Breast epithelium (tissue), 4 donors: ENCODE measurements at regions not wholly inside any gene's neighbourhood (a gene's known extent, or its start where the extent isn't known, plus 50 kb on each side); places are given as distances from the start of the nearest gene placed in this dataset.

Source experiments
- DNase-seq, 2 donors: peaks; one replicate each; pipeline ENCODE4 v3.0.0-alpha.2; 2019; ENCODE audit warnings: low spot score in 2 of 2
- H3K27ac ChIP-seq, 2 donors: fragments of 200-600 bp; sonication (generic) in 1 of 2; one replicate each; pipeline ENCODE4 v1.5.1; 2016 to 2019; ENCODE audit warnings: mild to moderate bottlenecking in 1 of 2
- H3K27me3 ChIP-seq, 2 donors: fragments of 200-600 bp; sonication (generic) in 1 of 2; one replicate each; pipeline versions ENCODE4 v1.5.1 to v1.6.0; 2017 to 2019; ENCODE audit warnings: control low read depth in 1 of 2, mild to moderate bottlenecking in 1 of 2
- H3K36me3 ChIP-seq: fragments of 200-600 bp; one replicate; pipeline ENCODE4 v1.5.1; 2019
- H3K4me1 ChIP-seq, 2 donors: fragments of 200-600 bp; sonication (generic); one replicate each; pipeline ENCODE4 v1.5.1; 2016 to 2019; ENCODE audit warnings: control low read depth in 1 of 2
- H3K4me3 ChIP-seq, 3 donors: fragments of 200-600 bp; sonication (generic); 1 replicate in 2 of 3; 2 replicates in 1 of 3; pipeline ENCODE4 v1.5.1; 2016 to 2019; ENCODE audit warnings: mild to moderate bottlenecking in 3 of 3, moderate library complexity in 2 of 3
- H3K9me3 ChIP-seq, 2 donors: fragments of 200-600 bp; sonication (generic) in 1 of 2; one replicate each; pipeline ENCODE4 v1.5.1; 2016 to 2019; ENCODE audit warnings: control low read depth in 1 of 2
- CTCF ChIP-seq, 3 donors: fragments of 450-650 bp; IDR thresholded peaks; one replicate each; pipeline ENCODE4 v1.5.1; 2016 to 2017; ENCODE audit warnings: antibody characterized with exemption in 3 of 3, mild to moderate bottlenecking in 3 of 3, moderate library complexity in 3 of 3
- POLR2A ChIP-seq: fragments of 450-650 bp; IDR thresholded peaks from one replicate; pipeline ENCODE4 v1.6.1; 2016; ENCODE audit warnings: antibody characterized with exemption, mild to moderate bottlenecking, moderate library complexity
- POLR2AphosphoS5 ChIP-seq, 3 donors: sonication (generic); formaldehyde crosslinking; IDR thresholded peaks; one replicate each; pipeline ENCODE4 v1.6.1; 2017; ENCODE audit warnings: antibody characterized with exemption in 3 of 3
- intact Hi-C: fragments of 100-400 bp; cut with DNase I; formaldehyde crosslinking; loops from one replicate; pipeline ENCODE4 v1.15.1; 2023; ENCODE audit warnings: low total_unique reads

- TF ChIP-seq CTCF (IDR thresholded peaks at IDR 0.05), result no peak
- no peak for TF ChIP-seq POLR2A
- no peak for TF ChIP-seq POLR2AphosphoS5 (IDR thresholded peaks at IDR 0.05)
Measured at GRCh38 chr12:34188974-34189373, 166.7 kb downstream of the ALG10 start.

GRCh38 chr12:34190054-34190453, 167.8 kb downstream of the ALG10 start:
- H3K4me1 ChIP-seq, result no peaks in the 10 kb centered on the region
- TF ChIP-seq POLR2AphosphoS5 (IDR thresholded peaks at IDR 0.05) (no peak), CTCF (IDR thresholded peaks at IDR 0.05) (no peak), POLR2A (no peak)
- intact Hi-C loops, result no loop called here
- H3K27ac ChIP-seq, result no peak overlapping the region
- no peaks in the 10 kb centered on the region for H3K27me3 ChIP-seq
- no peaks in the 10 kb centered on the region for H3K36me3 ChIP-seq
- no peak overlapping the region for H3K4me3 ChIP-seq
- no peaks in the 10 kb centered on the region for H3K9me3 ChIP-seq
- DNase-seq, result no peak

More at GRCh38 chr12:34188974-34189373, 166.7 kb downstream of the ALG10 start:
- Histone ChIP-seq H3K27ac (no peak overlapping the region), H3K9me3 (no peaks in the 10 kb centered on the region), H3K4me3 (no peak overlapping the region), H3K27me3 (no peaks in the 10 kb centered on the region), H3K36me3 (no peaks in the 10 kb centered on the region), H3K4me1 (no peaks in the 10 kb centered on the region)
- no peak for DNase-seq
- intact Hi-C loops, result no loop called here

GRCh38 chr12:34198924-34199323, 176.6 kb downstream of the ALG10 start:
- Histone ChIP-seq H3K9me3 (no peaks in the 10 kb centered on the region), H3K4me3 (no peak overlapping the region), H3K36me3 (no peaks in the 10 kb centered on the region), H3K27ac (no peak overlapping the region), H3K27me3 (no peaks in the 10 kb centered on the region), H3K4me1 (no peaks in the 10 kb centered on the region)
- DNase-seq, result no peak
- intact Hi-C loops, result no loop called here
- no peak for TF ChIP-seq CTCF (IDR thresholded peaks at IDR 0.05)
- TF ChIP-seq POLR2AphosphoS5 (IDR thresholded peaks at IDR 0.05), result no peak
- TF ChIP-seq POLR2A, result no peak

- Histone ChIP-seq H3K4me1 (no peaks in the 10 kb centered on the region), H3K27me3 (no peaks in the 10 kb centered on the region), H3K27ac (no peak overlapping the region), H3K36me3 (no peaks in the 10 kb centered on the region), H3K9me3 (no peaks in the 10 kb centered on the region), H3K4me3 (no peak overlapping the region)
- intact Hi-C loops, result no loop called here
- DNase-seq, result no peak
- no peak for TF ChIP-seq POLR2AphosphoS5 (IDR thresholded peaks at IDR 0.05)
- TF ChIP-seq CTCF (IDR thresholded peaks at IDR 0.05), result no peak
- no peak for TF ChIP-seq POLR2A
Measured at GRCh38 chr12:34203866-34204620, 181.7 kb downstream of the ALG10 start.

GRCh38 chr12:34204830-34205285, 182.6 kb downstream of the ALG10 start:
- no peaks in the 10 kb centered on the region for H3K36me3 ChIP-seq
- no peaks in the 10 kb centered on the region for H3K27me3 ChIP-seq
- intact Hi-C loops, result no loop called here
- H3K9me3 ChIP-seq, result no peaks in the 10 kb centered on the region
- TF ChIP-seq CTCF (IDR thresholded peaks at IDR 0.05) (no peak), POLR2A (no peak), POLR2AphosphoS5 (IDR thresholded peaks at IDR 0.05) (no peak)
- no peak overlapping the region for H3K27ac ChIP-seq
- H3K4me1 ChIP-seq, result no peaks in the 10 kb centered on the region
- no peak overlapping the region for H3K4me3 ChIP-seq
- DNase-seq, result no peak
